ENCODE measurements at regions not wholly inside any gene's neighbourhood (a gene's known extent, or its start where the extent isn't known, plus 50 kb on each side); places are given as distances from the start of the nearest gene placed in this dataset.

DNA sequence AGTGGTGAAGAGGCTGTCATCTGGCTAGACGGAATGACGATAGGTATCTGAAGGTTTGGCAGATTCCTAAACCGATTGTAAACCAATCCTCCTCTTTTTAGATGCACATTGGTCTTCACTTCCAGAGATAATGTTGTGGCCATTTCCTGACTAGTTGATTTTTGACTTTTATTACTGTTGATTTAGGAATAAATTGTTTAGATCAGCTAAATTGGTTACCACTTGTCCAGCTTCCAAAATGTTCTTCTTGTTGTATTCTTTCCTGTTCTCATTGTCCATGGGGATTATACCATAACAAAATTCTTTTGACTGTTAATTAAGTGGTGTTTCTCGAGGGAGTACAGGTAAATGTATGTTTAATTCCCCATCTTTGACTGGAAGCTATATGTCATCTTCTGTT, 119.7 kb downstream of the MACROH2A1 start:
- Histone ChIP-seq H4K20me1 (no peaks in the 10 kb centered on the region), H3K27me3 (no peaks in the 10 kb centered on the region), H3K9me3 (replicated peaks in 1 of 11) (peaks cover 7 to 22% (median 14%) of the 10 kb centered on the region in 11 experiments; a peak in 18 of 22 replicates), H3K4me2 (no peak overlapping the region), H3K4me1 (no peaks in the 10 kb centered on the region), H3K27ac (no peak overlapping the region), H3K4me3 (no peak overlapping the region), H3K9ac (no peak overlapping the region), H3K36me3 (no peaks in the 10 kb centered on the region)
- TF ChIP-seq Cebpa-rat (IDR thresholded peaks at IDR 0.05): no peak

DNA sequence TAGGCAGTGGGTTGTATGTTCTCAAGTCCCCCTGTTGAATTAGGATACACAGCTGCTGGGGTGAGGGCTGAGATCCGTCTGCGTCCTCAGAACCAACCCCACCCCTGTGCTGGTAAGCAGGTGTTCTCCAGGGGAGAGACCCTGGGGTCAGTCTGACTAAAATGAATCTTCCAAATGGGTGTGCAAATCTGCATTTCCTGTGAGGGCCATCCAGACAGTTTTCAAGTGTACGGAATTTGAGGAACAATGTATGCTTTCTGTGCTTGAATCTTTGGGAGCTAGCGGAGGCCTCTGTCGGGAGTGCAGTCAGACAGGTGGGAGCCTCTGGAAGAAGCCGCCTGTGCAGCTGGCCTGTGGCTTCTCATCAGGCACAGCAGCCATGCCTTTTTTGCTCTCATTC, 122.9 kb downstream of the MACROH2A1 start:
- Histone ChIP-seq H3K4me1 (peaks cover 0 to 9% (median 0%) of the 10 kb centered on the region in 10 experiments; a peak in 1 of 20 replicates), H3K9ac (no peak overlapping the region), H3K36me3 (no peaks in the 10 kb centered on the region), H3K27ac (no peak overlapping the region), H3K4me3 (no peak overlapping the region), H4K20me1 (no peaks in the 10 kb centered on the region), H3K9me3 (replicated peaks in 1 of 11) (peaks cover 7 to 17% (median 13%) of the 10 kb centered on the region in 11 experiments; a peak in 18 of 22 replicates), H3K4me2 (no peak overlapping the region), H3K27me3 (no peaks in the 10 kb centered on the region)
- no peak for TF ChIP-seq Cebpa-rat (IDR thresholded peaks at IDR 0.05)

DNA sequence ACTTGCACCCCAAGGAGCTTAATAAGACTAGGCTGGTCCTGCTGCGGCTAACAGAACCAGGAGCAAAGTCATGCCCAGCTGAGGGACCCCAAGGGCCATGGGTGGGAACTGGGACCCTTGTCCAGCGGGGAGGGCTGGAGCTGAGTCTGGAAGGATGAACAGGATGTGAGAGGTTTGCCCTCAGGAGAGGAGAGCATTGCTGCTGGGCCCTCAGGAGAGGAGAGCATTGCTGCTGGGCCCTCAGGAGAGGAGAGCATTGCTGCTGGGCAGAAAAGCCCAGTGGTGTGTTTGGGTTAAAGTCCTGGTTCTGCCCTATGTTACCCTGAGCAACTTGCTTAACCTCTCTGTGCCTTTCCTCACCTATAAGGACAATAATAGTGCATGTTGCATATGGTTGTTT, 125.8 kb downstream of the MACROH2A1 start:
- no peaks in the 10 kb centered on the region for H4K20me1 ChIP-seq
- no peak for TF ChIP-seq Cebpa-rat (IDR thresholded peaks at IDR 0.05)

DNA sequence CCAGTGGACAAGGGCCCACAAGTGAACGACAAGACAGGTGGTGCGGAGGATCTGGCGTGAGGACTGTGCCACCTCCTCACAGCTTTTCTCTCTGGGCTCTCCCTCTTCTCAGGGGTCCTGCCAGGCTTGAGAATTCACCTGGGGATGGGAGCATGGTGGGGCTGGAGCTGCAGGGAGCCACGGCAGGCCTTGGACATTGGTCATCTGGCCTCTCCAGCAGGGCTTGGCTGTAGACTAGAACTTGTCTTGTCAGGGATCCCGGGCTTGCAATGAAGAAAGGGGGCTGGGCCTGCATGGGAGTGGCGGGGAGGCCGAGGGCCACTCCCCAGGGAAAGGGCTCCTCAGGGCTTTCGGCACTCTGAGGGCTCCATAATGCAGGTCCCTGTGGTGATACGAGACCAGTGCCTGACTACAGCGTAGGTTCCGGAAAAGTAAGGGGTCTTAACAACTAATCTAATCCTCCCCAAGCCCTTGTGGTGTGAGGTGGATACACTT, 126.7 kb downstream of the MACROH2A1 start:
- H3K4me3 ChIP-seq: no peak overlapping the region
- H3K27me3 ChIP-seq: no peaks in the 10 kb centered on the region
- no peak for TF ChIP-seq Cebpa-rat (IDR thresholded peaks at IDR 0.05)
- no peak overlapping the region for H3K27ac ChIP-seq
- peaks cover under 1 to 4% (median under 1%) of the 10 kb centered on the region in 11 experiments; a peak in 12 of 22 replicates for H3K9me3 ChIP-seq (replicated peaks in 1 of 11)
- peak overlapping the region in 3 of 11 experiments; percentile 9 to 22 (median 21); a peak in 1 of 22 replicates for H3K4me2 ChIP-seq
- H4K20me1 ChIP-seq: no peaks in the 10 kb centered on the region
- peaks cover 4 to 14% (median 5%) of the 10 kb centered on the region in 10 experiments for H3K4me1 ChIP-seq
- no peaks in the 10 kb centered on the region for H3K36me3 ChIP-seq
- H3K9ac ChIP-seq: no peak overlapping the region

More for the DNA sequence above, 125.8 kb downstream of the MACROH2A1 start:
- H3K36me3 ChIP-seq: no peaks in the 10 kb centered on the region
- no peak overlapping the region for H3K27ac ChIP-seq
- peaks cover 7 to 12% (median 9%) of the 10 kb centered on the region in 11 experiments; a peak in 17 of 22 replicates for H3K9me3 ChIP-seq (replicated peaks in 1 of 11)
- H3K4me1 ChIP-seq: peaks cover 0 to 9% (median 0%) of the 10 kb centered on the region in 10 experiments; a peak in 3 of 20 replicates
- no peak overlapping the region for H3K4me2 ChIP-seq
- H3K27me3 ChIP-seq: no peaks in the 10 kb centered on the region
- H3K9ac ChIP-seq: no peak overlapping the region
- H3K4me3 ChIP-seq: no peak overlapping the region

DNA sequence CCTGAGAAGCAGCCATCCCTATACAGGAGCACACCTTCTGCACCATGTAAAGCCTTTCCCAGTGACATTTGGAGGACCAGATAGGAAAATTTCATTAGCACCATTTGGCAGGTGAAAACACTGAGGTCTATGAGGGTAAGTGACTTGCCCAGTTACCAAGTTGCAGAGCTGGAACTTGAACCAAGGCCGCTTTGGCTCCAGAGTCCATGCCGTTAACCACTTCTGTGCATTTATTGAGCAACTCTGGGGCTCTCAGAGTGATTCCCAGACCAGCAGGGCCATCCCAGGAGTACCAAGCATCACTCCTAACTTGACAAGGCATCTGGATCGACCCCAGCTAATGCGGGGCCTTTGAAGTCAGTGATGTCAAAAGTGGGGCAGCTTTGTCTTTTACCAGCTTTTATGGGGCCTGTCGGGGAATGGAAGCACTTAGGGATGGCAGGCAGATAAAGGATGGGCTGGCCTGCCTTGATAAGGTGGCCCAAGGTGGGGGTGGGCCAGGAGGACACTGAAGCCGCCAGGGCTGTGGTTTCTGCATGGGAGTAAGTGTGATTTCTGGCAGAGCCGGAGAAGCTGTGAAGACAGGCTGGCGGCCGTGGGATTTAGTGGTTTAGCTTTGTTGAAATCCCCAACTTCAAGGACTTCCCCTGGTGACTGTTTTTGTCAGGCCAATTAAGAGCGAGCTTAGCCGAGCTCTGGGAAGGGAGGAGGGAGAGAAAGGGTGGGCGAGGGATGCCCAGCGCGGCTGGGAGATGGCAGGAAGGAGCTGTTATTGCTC, 127.3 kb downstream of the MACROH2A1 start:
- Histone ChIP-seq H3K4me3 (no peak overlapping the region), H3K36me3 (no peaks in the 10 kb centered on the region), H3K4me1 (peaks cover 10 to 21% (median 12%) of the 10 kb centered on the region in 10 experiments), H3K27ac (no peak overlapping the region), H4K20me1 (no peaks in the 10 kb centered on the region), H3K9me3 (replicated peaks in 1 of 11) (no peaks in the 10 kb centered on the region), H3K9ac (no peak overlapping the region), H3K4me2 (peak overlapping the region in 3 of 11 experiments; percentile 9 to 22 (median 21); a peak in 3 of 22 replicates), H3K27me3 (no peaks in the 10 kb centered on the region)
- TF ChIP-seq Cebpa-rat (IDR thresholded peaks at IDR 0.05): no peak

DNA sequence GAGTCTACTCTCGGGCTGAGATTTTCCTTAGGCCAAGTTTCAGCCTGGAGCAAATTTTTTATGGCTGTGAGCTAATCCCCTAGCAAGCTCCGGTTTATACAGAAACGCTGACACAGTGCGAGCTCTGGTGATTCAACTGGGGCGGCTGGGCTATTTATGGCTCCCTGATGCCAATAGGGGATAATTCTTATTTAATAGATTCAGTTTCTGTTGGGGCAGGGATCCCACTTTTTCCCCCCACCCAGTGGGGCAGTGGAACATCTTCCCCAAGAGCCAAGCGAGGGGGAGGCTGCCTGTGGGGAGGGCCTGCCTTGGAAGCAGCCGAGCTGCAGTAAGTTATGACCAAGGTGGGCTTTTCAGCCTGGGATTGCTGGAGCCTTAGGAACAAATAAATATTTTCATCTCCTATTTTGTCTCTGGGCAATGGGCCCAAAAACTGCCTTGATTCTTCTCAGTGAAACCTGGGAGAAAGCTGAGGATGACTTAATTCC, 129.1 kb downstream of the MACROH2A1 start:
- no peak overlapping the region for H3K4me3 ChIP-seq
- no peaks in the 10 kb centered on the region for H3K36me3 ChIP-seq
- H3K4me2 ChIP-seq: peak overlapping the region in 1 of 11 experiments; percentile 32; a peak in 1 of 22 replicates
- H4K20me1 ChIP-seq: no peaks in the 10 kb centered on the region
- H3K27ac ChIP-seq: no peak overlapping the region
- H3K27me3 ChIP-seq: no peaks in the 10 kb centered on the region
- H3K9ac ChIP-seq: no peak overlapping the region
- TF ChIP-seq Cebpa-rat (IDR thresholded peaks at IDR 0.05): no peak
- no peaks in the 10 kb centered on the region for H3K9me3 ChIP-seq (replicated peaks in 1 of 11)
- peaks cover 11 to 29% (median 18%) of the 10 kb centered on the region in 10 experiments for H3K4me1 ChIP-seq

DNA sequence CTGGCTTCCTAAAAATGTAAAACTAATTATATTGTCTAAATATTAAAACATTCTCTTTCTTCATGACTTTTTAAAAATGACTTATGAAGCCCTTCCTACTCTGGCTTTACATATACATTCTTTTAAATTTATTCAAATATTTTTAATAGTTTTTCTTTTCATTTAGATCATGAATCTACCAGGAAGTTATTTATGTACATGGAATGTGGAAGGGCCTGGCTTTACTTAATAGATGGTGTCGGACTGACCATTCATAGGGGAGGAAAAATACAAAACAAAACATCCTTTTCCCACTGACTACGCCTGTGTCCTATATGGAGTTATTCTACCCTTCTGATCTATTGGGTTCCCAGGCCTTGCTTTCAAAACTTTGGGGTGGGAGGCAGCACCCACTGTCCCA, 129.8 kb downstream of the MACROH2A1 start:
- Histone ChIP-seq H3K36me3 (no peaks in the 10 kb centered on the region), H3K27ac (no peak overlapping the region), H3K4me2 (no peak overlapping the region), H3K9me3 (replicated peaks in 1 of 11) (no peaks in the 10 kb centered on the region), H3K4me3 (no peak overlapping the region), H3K4me1 (peaks cover 11 to 29% (median 18%) of the 10 kb centered on the region in 10 experiments), H4K20me1 (no peaks in the 10 kb centered on the region), H3K9ac (no peak overlapping the region), H3K27me3 (no peaks in the 10 kb centered on the region)
- TF ChIP-seq Cebpa-rat (IDR thresholded peaks at IDR 0.05): no peak

DNA sequence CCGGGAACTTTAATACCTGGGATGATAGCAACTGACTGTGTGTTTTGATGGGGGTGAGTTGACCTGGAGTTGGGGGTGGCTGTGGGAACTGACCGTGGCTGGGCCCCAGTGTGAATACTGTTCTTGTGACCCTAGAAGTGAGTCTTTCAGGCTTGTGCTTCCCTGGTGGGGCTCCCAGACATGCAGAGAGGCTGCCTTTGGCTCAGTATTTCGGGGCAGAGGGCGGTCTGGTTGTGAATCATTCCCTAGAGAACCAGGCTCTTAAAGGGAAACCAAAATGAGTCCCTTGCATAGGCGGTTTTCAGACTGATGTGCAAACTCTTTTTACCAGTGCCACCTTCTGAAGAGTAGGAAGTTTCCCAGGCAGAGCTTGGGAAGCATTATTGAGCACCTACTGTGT, 132.1 kb downstream of the MACROH2A1 start:
- H4K20me1 ChIP-seq: no peaks in the 10 kb centered on the region
- peak overlapping the region; percentile 27 to 64 (median 48) for H3K4me2 ChIP-seq
- no peak overlapping the region for H3K4me3 ChIP-seq
- H3K9me3 ChIP-seq (replicated peaks in 1 of 11): peaks cover 0 to 8% (median 5%) of the 10 kb centered on the region in 11 experiments; a peak in 14 of 22 replicates
- H3K4me1 ChIP-seq: peaks cover 11 to 26% (median 18%) of the 10 kb centered on the region in 10 experiments
- no peak overlapping the region for H3K27ac ChIP-seq
- H3K9ac ChIP-seq: no peak overlapping the region
- no peaks in the 10 kb centered on the region for H3K27me3 ChIP-seq
- TF ChIP-seq Cebpa-rat (IDR thresholded peaks at IDR 0.05): no peak
- no peaks in the 10 kb centered on the region for H3K36me3 ChIP-seq

DNA sequence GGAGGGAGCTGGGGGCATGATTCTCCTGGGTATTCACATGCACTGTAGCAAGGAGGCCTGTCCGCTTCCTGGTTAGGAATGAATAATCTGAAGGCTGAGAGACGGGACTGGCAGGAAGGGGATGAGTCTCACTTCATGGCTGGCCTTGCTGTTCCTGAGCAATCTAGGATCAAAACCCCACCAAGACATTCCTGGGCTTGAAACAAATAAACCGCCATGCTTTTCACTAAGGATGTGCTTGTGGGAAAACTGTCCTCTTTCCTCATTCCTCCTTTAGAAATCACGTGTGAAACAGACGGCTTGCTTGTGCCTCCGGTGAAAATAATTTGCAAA, 132.8 kb downstream of the MACROH2A1 start:
- peaks cover 0 to 15% (median 12%) of the 10 kb centered on the region in 11 experiments; a peak in 15 of 22 replicates for H3K9me3 ChIP-seq (replicated peaks in 1 of 11)
- H4K20me1 ChIP-seq: no peaks in the 10 kb centered on the region
- H3K4me1 ChIP-seq: peaks cover 11 to 26% (median 16%) of the 10 kb centered on the region in 10 experiments
- H3K36me3 ChIP-seq: no peaks in the 10 kb centered on the region
- TF ChIP-seq Cebpa-rat (IDR thresholded peaks at IDR 0.05): no peak
- H3K9ac ChIP-seq: no peak overlapping the region
- no peak overlapping the region for H3K27ac ChIP-seq
- no peak overlapping the region for H3K4me3 ChIP-seq
- H3K4me2 ChIP-seq: peak overlapping the region in 3 of 11 experiments; percentile 27 to 63 (median 46); a peak in 4 of 22 replicates
- H3K27me3 ChIP-seq: no peaks in the 10 kb centered on the region
